ENCODE measurements at regions not wholly inside any gene's neighbourhood (a gene's known extent, or its start where the extent isn't known, plus 50 kb on each side); places are given as distances from the start of the nearest gene placed in this dataset.

DNA sequence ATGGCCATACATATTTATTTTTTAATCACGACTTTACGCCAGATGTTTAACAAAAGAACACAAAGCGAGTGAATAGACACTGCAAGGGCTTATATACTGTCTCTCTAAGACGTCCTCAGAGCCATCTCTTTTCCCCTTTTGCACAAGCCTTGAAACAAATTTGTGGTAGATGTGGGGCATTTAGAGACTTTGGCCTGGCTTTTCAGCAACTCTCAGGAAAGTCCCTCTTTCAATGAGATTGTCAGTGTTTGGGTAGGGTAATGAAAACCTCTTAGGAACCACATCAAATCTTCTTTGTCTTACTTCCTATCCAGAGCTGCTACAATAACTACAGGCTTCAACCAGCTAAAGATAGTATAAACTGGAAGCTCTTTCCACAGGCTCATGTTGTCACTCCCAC, 380.0 kb downstream of the ANXA1 start:
- 0 out of 2 replicates have a peak overlapping the region, but pooled peaks have one; percentile 47 for H2AFZ ChIP-seq
- no peak overlapping the region for H3K4me2 ChIP-seq
- no peak overlapping the region for H3K27ac Mint-ChIP-seq
- H3K4me1 ChIP-seq (ENCODE audit: insufficient read depth), result peaks cover 16% of the 10 kb centered on the region; the same call in 1 of the 2 replicates
- H3K4me3 Mint-ChIP-seq, result no peak overlapping the region
- peaks cover 17% of the 10 kb centered on the region for H3K4me1 Mint-ChIP-seq
- no peaks in the 10 kb centered on the region for H3K36me3 Mint-ChIP-seq (ENCODE audit: low read depth)
- H3K27me3 Mint-ChIP-seq (ENCODE audit: insufficient read depth, low read depth, poor library complexity), result no peaks in the 10 kb centered on the region
- H3K4me3 ChIP-seq, result no peak overlapping the region
- TF ChIP-seq NANOG (IDR thresholded peaks at IDR 0.05; ENCODE audit: borderline replicate concordance) (no peak), ZNF331 (CRISPR knock-in tag; IDR thresholded peaks at IDR 0.05; ENCODE audit: low read depth) (no peak), POLR2AphosphoS5 (IDR thresholded peaks at IDR 0.05; ENCODE audit: low read depth) (no peak), EZH2phosphoT487 (IDR thresholded peaks at IDR 0.05; ENCODE audit: unreplicated experiment) (no peak), EZH2 (IDR thresholded peaks at IDR 0.05; ENCODE audit: low read depth, unreplicated experiment) (no peak), JUNB (IDR thresholded peaks at IDR 0.05; ENCODE audit: unreplicated experiment) (no peak), STAT1 (IDR thresholded peaks at IDR 0.05; ENCODE audit: unreplicated experiment) (no peak), CREB1 (CRISPR knock-in tag; IDR thresholded peaks at IDR 0.05; ENCODE audit: low read depth) (no peak), ZNF114 (CRISPR knock-in tag; IDR thresholded peaks at IDR 0.05) (no peak)
- TF ChIP-seq, protein P1, sequence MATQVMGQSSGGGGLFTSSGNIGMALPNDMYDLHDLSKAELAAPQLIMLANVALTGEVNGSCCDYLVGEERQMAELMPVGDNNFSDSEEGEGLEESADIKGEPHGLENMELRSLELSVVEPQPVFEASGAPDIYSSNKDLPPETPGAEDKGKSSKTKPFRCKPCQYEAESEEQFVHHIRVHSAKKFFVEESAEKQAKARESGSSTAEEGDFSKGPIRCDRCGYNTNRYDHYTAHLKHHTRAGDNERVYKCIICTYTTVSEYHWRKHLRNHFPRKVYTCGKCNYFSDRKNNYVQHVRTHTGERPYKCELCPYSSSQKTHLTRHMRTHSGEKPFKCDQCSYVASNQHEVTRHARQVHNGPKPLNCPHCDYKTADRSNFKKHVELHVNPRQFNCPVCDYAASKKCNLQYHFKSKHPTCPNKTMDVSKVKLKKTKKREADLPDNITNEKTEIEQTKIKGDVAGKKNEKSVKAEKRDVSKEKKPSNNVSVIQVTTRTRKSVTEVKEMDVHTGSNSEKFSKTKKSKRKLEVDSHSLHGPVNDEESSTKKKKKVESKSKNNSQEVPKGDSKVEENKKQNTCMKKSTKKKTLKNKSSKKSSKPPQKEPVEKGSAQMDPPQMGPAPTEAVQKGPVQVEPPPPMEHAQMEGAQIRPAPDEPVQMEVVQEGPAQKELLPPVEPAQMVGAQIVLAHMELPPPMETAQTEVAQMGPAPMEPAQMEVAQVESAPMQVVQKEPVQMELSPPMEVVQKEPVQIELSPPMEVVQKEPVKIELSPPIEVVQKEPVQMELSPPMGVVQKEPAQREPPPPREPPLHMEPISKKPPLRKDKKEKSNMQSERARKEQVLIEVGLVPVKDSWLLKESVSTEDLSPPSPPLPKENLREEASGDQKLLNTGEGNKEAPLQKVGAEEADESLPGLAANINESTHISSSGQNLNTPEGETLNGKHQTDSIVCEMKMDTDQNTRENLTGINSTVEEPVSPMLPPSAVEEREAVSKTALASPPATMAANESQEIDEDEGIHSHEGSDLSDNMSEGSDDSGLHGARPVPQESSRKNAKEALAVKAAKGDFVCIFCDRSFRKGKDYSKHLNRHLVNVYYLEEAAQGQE (IDR thresholded peaks at IDR 0.05; ENCODE audit: unreplicated experiment), result no peak
- TF ChIP-seq, protein P2, sequence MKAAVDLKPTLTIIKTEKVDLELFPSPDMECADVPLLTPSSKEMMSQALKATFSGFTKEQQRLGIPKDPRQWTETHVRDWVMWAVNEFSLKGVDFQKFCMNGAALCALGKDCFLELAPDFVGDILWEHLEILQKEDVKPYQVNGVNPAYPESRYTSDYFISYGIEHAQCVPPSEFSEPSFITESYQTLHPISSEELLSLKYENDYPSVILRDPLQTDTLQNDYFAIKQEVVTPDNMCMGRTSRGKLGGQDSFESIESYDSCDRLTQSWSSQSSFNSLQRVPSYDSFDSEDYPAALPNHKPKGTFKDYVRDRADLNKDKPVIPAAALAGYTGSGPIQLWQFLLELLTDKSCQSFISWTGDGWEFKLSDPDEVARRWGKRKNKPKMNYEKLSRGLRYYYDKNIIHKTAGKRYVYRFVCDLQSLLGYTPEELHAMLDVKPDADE (IDR thresholded peaks at IDR 0.05), result no peak
- TF ChIP-seq, protein P3, sequence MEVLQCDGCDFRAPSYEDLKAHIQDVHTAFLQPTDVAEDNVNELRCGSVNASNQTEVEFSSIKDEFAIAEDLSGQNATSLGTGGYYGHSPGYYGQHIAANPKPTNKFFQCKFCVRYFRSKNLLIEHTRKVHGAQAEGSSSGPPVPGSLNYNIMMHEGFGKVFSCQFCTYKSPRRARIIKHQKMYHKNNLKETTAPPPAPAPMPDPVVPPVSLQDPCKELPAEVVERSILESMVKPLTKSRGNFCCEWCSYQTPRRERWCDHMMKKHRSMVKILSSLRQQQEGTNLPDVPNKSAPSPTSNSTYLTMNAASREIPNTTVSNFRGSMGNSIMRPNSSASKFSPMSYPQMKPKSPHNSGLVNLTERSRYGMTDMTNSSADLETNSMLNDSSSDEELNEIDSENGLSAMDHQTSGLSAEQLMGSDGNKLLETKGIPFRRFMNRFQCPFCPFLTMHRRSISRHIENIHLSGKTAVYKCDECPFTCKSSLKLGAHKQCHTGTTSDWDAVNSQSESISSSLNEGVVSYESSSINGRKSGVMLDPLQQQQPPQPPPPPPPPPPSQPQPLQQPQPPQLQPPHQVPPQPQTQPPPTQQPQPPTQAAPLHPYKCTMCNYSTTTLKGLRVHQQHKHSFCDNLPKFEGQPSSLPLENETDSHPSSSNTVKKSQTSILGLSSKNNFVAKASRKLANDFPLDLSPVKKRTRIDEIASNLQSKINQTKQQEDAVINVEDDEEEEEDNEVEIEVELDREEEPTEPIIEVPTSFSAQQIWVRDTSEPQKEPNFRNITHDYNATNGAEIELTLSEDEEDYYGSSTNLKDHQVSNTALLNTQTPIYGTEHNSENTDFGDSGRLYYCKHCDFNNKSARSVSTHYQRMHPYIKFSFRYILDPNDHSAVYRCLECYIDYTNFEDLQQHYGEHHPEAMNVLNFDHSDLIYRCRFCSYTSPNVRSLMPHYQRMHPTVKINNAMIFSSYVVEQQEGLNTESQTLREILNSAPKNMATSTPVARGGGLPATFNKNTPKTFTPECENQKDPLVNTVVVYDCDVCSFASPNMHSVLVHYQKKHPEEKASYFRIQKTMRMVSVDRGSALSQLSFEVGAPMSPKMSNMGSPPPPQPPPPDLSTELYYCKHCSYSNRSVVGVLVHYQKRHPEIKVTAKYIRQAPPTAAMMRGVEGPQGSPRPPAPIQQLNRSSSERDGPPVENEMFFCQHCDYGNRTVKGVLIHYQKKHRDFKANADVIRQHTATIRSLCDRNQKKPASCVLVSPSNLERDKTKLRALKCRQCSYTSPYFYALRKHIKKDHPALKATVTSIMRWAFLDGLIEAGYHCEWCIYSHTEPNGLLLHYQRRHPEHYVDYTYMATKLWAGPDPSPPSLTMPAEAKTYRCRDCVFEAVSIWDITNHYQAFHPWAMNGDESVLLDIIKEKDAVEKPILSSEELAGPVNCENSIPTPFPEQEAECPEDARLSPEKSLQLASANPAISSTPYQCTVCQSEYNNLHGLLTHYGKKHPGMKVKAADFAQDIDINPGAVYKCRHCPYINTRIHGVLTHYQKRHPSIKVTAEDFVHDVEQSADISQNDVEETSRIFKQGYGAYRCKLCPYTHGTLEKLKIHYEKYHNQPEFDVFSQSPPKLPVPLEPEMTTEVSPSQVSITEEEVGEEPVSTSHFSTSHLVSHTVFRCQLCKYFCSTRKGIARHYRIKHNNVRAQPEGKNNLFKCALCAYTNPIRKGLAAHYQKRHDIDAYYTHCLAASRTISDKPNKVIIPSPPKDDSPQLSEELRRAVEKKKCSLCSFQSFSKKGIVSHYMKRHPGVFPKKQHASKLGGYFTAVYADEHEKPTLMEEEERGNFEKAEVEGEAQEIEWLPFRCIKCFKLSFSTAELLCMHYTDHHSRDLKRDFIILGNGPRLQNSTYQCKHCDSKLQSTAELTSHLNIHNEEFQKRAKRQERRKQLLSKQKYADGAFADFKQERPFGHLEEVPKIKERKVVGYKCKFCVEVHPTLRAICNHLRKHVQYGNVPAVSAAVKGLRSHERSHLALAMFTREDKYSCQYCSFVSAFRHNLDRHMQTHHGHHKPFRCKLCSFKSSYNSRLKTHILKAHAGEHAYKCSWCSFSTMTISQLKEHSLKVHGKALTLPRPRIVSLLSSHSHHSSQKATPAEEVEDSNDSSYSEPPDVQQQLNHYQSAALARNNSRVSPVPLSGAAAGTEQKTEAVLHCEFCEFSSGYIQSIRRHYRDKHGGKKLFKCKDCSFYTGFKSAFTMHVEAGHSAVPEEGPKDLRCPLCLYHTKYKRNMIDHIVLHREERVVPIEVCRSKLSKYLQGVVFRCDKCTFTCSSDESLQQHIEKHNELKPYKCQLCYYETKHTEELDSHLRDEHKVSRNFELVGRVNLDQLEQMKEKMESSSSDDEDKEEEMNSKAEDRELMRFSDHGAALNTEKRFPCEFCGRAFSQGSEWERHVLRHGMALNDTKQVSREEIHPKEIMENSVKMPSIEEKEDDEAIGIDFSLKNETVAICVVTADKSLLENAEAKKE (CRISPR knock-in tag; IDR thresholded peaks at IDR 0.05), result no peak
- TF ChIP-seq, protein P4, sequence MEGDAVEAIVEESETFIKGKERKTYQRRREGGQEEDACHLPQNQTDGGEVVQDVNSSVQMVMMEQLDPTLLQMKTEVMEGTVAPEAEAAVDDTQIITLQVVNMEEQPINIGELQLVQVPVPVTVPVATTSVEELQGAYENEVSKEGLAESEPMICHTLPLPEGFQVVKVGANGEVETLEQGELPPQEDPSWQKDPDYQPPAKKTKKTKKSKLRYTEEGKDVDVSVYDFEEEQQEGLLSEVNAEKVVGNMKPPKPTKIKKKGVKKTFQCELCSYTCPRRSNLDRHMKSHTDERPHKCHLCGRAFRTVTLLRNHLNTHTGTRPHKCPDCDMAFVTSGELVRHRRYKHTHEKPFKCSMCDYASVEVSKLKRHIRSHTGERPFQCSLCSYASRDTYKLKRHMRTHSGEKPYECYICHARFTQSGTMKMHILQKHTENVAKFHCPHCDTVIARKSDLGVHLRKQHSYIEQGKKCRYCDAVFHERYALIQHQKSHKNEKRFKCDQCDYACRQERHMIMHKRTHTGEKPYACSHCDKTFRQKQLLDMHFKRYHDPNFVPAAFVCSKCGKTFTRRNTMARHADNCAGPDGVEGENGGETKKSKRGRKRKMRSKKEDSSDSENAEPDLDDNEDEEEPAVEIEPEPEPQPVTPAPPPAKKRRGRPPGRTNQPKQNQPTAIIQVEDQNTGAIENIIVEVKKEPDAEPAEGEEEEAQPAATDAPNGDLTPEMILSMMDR (conservative IDR thresholded peaks at IDR 0.05; ENCODE audit: low read depth in 2 of 2), result no peak
- H4K20me1 ChIP-seq (replicated peaks; ENCODE audit: insufficient read depth), result no peaks in the 10 kb centered on the region
- DNase-seq (ENCODE audit: low spot score), result no peak
- no peaks in the 10 kb centered on the region for H3K36me3 ChIP-seq (ENCODE audit: insufficient read depth)
- no peaks in the 10 kb centered on the region for H3K79me2 ChIP-seq (replicated peaks; ENCODE audit: insufficient read depth)
- H3K9me3 Mint-ChIP-seq, result 0 out of 3 replicates have a peak, but pooled peaks cover 2% of the 10 kb centered on the region
- ATAC-seq, result no peak
- H3K27ac ChIP-seq (ENCODE audit: low read depth), result no peak overlapping the region
- H3K9me2 ChIP-seq (ENCODE audit: insufficient read depth), result no peaks in the 10 kb centered on the region
- H3K27me3 ChIP-seq (ENCODE audit: insufficient read depth), result no peaks in the 10 kb centered on the region
- H3F3A ChIP-seq (replicated peaks; ENCODE audit: low read depth), result no peaks in the 10 kb centered on the region
